ENCODE measurements at regions not wholly inside any gene's neighbourhood (a gene's known extent, or its start where the extent isn't known, plus 50 kb on each side); places are given as distances from the start of the nearest gene placed in this dataset.
"Not testable (repeated sequence)": the region's sequence is repeated elsewhere in the genome, so short reads cannot be mapped to it uniquely, and the experiment has no call there.

- no peaks in the 10 kb centered on the region for H3K36me3 ChIP-seq
- peaks cover 16% of the 10 kb centered on the region for H3K27me3 ChIP-seq
- H3K27ac ChIP-seq, result no peak overlapping the region
- no peak for TF ChIP-seq CTCF (IDR thresholded peaks at IDR 0.05)
- H3K4me1 ChIP-seq (ENCODE audit: control insufficient read depth in 1 of 2, insufficient read depth in 1 of 2, low read depth in 1 of 2, low read length in 1 of 2), result no peaks in the 10 kb centered on the region
- H3K4me3 ChIP-seq (ENCODE audit: low read depth in 1 of 2, low read length in 1 of 2), result no peak overlapping the region
- H3K9me3 ChIP-seq, result no peaks in the 10 kb centered on the region
Observed at GRCh38 chr20:26214991-26215390, 518.3 kb upstream of the ZNF337 start.

- H3K27me3 ChIP-seq, result peaks cover 59% of the 10 kb centered on the region
- H3K4me1 ChIP-seq (ENCODE audit: control insufficient read depth in 1 of 2, insufficient read depth in 1 of 2, low read depth in 1 of 2, low read length in 1 of 2), result no peaks in the 10 kb centered on the region
- H3K9me3 ChIP-seq, result no peaks in the 10 kb centered on the region
- TF ChIP-seq CTCF (IDR thresholded peaks at IDR 0.05), result no peak
- H3K4me3 ChIP-seq (ENCODE audit: low read depth in 1 of 2, low read length in 1 of 2), result no peak overlapping the region
- H3K36me3 ChIP-seq, result no peaks in the 10 kb centered on the region
- no peak overlapping the region for H3K27ac ChIP-seq
Observed at GRCh38 chr20:26209171-26209941, 512.7 kb upstream of the ZNF337 start.

GRCh38 chr20:26208296-26209091, 511.8 kb upstream of the ZNF337 start:
- Histone ChIP-seq H3K9me3 (no peaks in the 10 kb centered on the region), H3K27ac (no peak overlapping the region), H3K27me3 (peaks cover 59% of the 10 kb centered on the region), H3K4me1 (ENCODE audit: control insufficient read depth in 1 of 2, insufficient read depth in 1 of 2, low read depth in 1 of 2, low read length in 1 of 2) (no peaks in the 10 kb centered on the region), H3K36me3 (no peaks in the 10 kb centered on the region), H3K4me3 (ENCODE audit: low read depth in 1 of 2, low read length in 1 of 2) (no peak overlapping the region)
- TF ChIP-seq CTCF (IDR thresholded peaks at IDR 0.05), result no peak

GRCh38 chr20:26207967-26208295, 511.3 kb upstream of the ZNF337 start:
- not testable (repeated sequence) for H3K4me3 ChIP-seq (ENCODE audit: low read depth in 1 of 2, low read length in 1 of 2); H3K27ac ChIP-seq

GRCh38 chr20:26207237-26207966, 510.7 kb upstream of the ZNF337 start:
- no peak overlapping the region for H3K4me3 ChIP-seq (ENCODE audit: low read depth in 1 of 2, low read length in 1 of 2)
- H3K9me3 ChIP-seq, result no peaks in the 10 kb centered on the region
- no peaks in the 10 kb centered on the region for H3K4me1 ChIP-seq (ENCODE audit: control insufficient read depth in 1 of 2, insufficient read depth in 1 of 2, low read depth in 1 of 2, low read length in 1 of 2)
- H3K27me3 ChIP-seq, result peaks cover 59% of the 10 kb centered on the region
- H3K27ac ChIP-seq, result no peak overlapping the region
- TF ChIP-seq CTCF (IDR thresholded peaks at IDR 0.05), result no peak
- no peaks in the 10 kb centered on the region for H3K36me3 ChIP-seq

More at GRCh38 chr20:26207967-26208295, 511.3 kb upstream of the ZNF337 start:
- peaks cover 59% of the 10 kb centered on the region for H3K27me3 ChIP-seq
- H3K36me3 ChIP-seq; H3K4me1 ChIP-seq (ENCODE audit: control insufficient read depth in 1 of 2, insufficient read depth in 1 of 2, low read depth in 1 of 2, low read length in 1 of 2); H3K9me3 ChIP-seq: not testable (repeated sequence)
